DOHH2 (cell line): ENCODE measurements at regions not wholly inside any gene's neighbourhood (a gene's known extent, or its start where the extent isn't known, plus 50 kb on each side); places are given as distances from the start of the nearest gene placed in this dataset.

Source experiments
- CTCF ChIP-seq: fragments of 200-600 bp; sonication (generic); IDR thresholded peaks from one replicate; pipeline ENCODE4 v1.5.1; 2014; ENCODE audit warnings: antibody characterized with exemption, mild to moderate bottlenecking, low read depth, low read length; ENCODE audit not compliant: poor library complexity, severe bottlenecking
- EZH2phosphoT487 ChIP-seq: fragments of 200-600 bp; sonication (generic); IDR thresholded peaks from 2 replicates; pipeline ENCODE4 v1.6.1; 2017; ENCODE audit warnings: borderline replicate concordance, mild to moderate bottlenecking, antibody characterized with exemption, low read length, moderate library complexity, mixed read lengths

- TF ChIP-seq CTCF (no peak), EZH2phosphoT487 (no peak)
Observed at GRCh38 chr13:70874636-70875035, 766.4 kb upstream of the KLHL1 start.
